MM.1S (cell line): ENCODE measurements at regions not wholly inside any gene's neighbourhood (a gene's known extent, or its start where the extent isn't known, plus 50 kb on each side); places are given as distances from the start of the nearest gene placed in this dataset.

Experiments
- DNase-seq: peaks from one replicate; pipeline ENCODE4 v3.0.0-alpha.2; 2015
- H2AFZ ChIP-seq: fragments of 300-600 bp; sonication (generic); 2 replicates; pipeline ENCODE4 v1.6.0; 2016; ENCODE audit warnings: antibody characterized with exemption, low read length
- H3F3A ChIP-seq: fragments of 300-600 bp; sonication (generic); 2 replicates; pipeline ENCODE4 v1.6.1; 2016; ENCODE audit warnings: mild to moderate bottlenecking, antibody characterized with exemption, low read length, moderate library complexity, mixed read lengths; ENCODE audit not compliant: insufficient read depth
- H3K27ac ChIP-seq: fragments of 300-600 bp; sonication (generic); 2 replicates; pipeline ENCODE4 v1.5.1; 2016; ENCODE audit warnings: mild to moderate bottlenecking, low read length
- H3K27me3 ChIP-seq: fragments of 300-600 bp; sonication (generic); replicated peaks from 2 replicates; pipeline ENCODE4 v1.6.0; 2016; ENCODE audit warnings: low read length; ENCODE audit not compliant: insufficient read depth
- H3K36me3 ChIP-seq: fragments of 300-600 bp; sonication (generic); replicated peaks from 2 replicates; pipeline ENCODE4 v1.6.1; 2016; ENCODE audit warnings: mild to moderate bottlenecking, low read length, mixed read lengths; ENCODE audit not compliant: insufficient read depth
- H3K4me1 ChIP-seq: fragments of 300-600 bp; sonication (generic); 2 replicates; pipeline ENCODE4 v1.6.1; 2016; ENCODE audit warnings: low read length, mixed read lengths
- H3K4me2 ChIP-seq: fragments of 300-600 bp; sonication (generic); 2 replicates; pipeline ENCODE4 v1.6.0; 2016; ENCODE audit warnings: low read depth, low read length
- H3K4me3 ChIP-seq: fragments of 300-600 bp; sonication (generic); 2 replicates; pipeline ENCODE4 v1.5.1; 2016; ENCODE audit warnings: low read length, mixed read lengths
- H3K79me2 ChIP-seq: fragments of 300-600 bp; sonication (generic); 2 replicates; pipeline ENCODE4 v1.6.1; 2016; ENCODE audit warnings: mixed run types, low read length, mixed read lengths
- H3K9ac ChIP-seq: fragments of 300-600 bp; sonication (generic); 2 replicates; pipeline ENCODE4 v1.6.1; 2016; ENCODE audit warnings: low read length, mixed read lengths
- H3K9me2 ChIP-seq: fragments of 300-600 bp; sonication (generic); replicated peaks from 2 replicates; pipeline ENCODE4 v1.6.1; 2016; ENCODE audit warnings: mild to moderate bottlenecking, low read length, mixed read lengths; ENCODE audit not compliant: insufficient read depth
- H3K9me3 ChIP-seq: fragments of 300-600 bp; sonication (generic); replicated peaks from 2 replicates; pipeline ENCODE4 v1.6.1; 2016; ENCODE audit warnings: mild to moderate bottlenecking, low read length, mixed read lengths; ENCODE audit not compliant: insufficient read depth
- H4K20me1 ChIP-seq: fragments of 300-600 bp; sonication (generic); 2 replicates; pipeline ENCODE4 v1.6.1; 2016; ENCODE audit warnings: mild to moderate bottlenecking, low read length, moderate library complexity, mixed read lengths; ENCODE audit not compliant: insufficient read depth
- CTCF ChIP-seq: fragments of 300-600 bp; sonication (generic); IDR thresholded peaks from 2 replicates; pipeline ENCODE4 v1.5.1; 2016; ENCODE audit warnings: antibody characterized with exemption, low read length, mixed read lengths
- EZH2 ChIP-seq: fragments of 300-600 bp; sonication (generic); optimal IDR thresholded peaks from 2 replicates; pipeline ENCODE3; 2017; ENCODE audit warnings: low read depth, mild to moderate bottlenecking, antibody characterized with exemption, low read length, mixed read lengths
- EZH2phosphoT487 ChIP-seq: fragments of 300-600 bp; sonication (generic); IDR thresholded peaks from 2 replicates; pipeline ENCODE4 v1.6.1; 2018; ENCODE audit warnings: antibody characterized with exemption, low read length

GRCh38 chr10:78894089-78894840, 174.5 kb upstream of the ZMIZ1 start:
- H3K4me2 ChIP-seq, result no peak overlapping the region
- no peak overlapping the region for H3K9ac ChIP-seq
- H4K20me1 ChIP-seq, result no peaks in the 10 kb centered on the region
- no peaks in the 10 kb centered on the region for H3K9me2 ChIP-seq
- H3K4me1 ChIP-seq, result no peaks in the 10 kb centered on the region
- H3K4me3 ChIP-seq, result no peak overlapping the region
- no peaks in the 10 kb centered on the region for H3K36me3 ChIP-seq
- DNase-seq, result no peak
- no peak for TF ChIP-seq CTCF
- no peak for TF ChIP-seq EZH2phosphoT487
- TF ChIP-seq EZH2, result no peak
- H3K9me3 ChIP-seq, result no peaks in the 10 kb centered on the region
- H3F3A ChIP-seq, result no peaks in the 10 kb centered on the region
- no peaks in the 10 kb centered on the region for H3K27me3 ChIP-seq
- no peak overlapping the region for H2AFZ ChIP-seq
- no peaks in the 10 kb centered on the region for H3K79me2 ChIP-seq
- H3K27ac ChIP-seq, result no peak overlapping the region

- Histone ChIP-seq H3F3A (no peaks in the 10 kb centered on the region), H3K4me3 (no peak overlapping the region), H2AFZ (no peak overlapping the region), H3K4me2 (no peak overlapping the region), H4K20me1 (no peaks in the 10 kb centered on the region), H3K27me3 (no peaks in the 10 kb centered on the region), H3K4me1 (no peaks in the 10 kb centered on the region), H3K9ac (no peak overlapping the region), H3K27ac (no peak overlapping the region), H3K36me3 (no peaks in the 10 kb centered on the region), H3K79me2 (no peaks in the 10 kb centered on the region), H3K9me2 (no peaks in the 10 kb centered on the region), H3K9me3 (no peaks in the 10 kb centered on the region)
- no peak for TF ChIP-seq CTCF
- no peak for TF ChIP-seq EZH2phosphoT487
- TF ChIP-seq EZH2, result no peak
- no peak for DNase-seq
Observed at GRCh38 chr10:78894841-78895195, 173.9 kb upstream of the ZMIZ1 start.

GRCh38 chr10:78895469-78895868, 173.3 kb upstream of the ZMIZ1 start:
- Histone ChIP-seq H3K27me3 (no peaks in the 10 kb centered on the region), H3K4me2 (no peak overlapping the region), H2AFZ (no peak overlapping the region), H3K36me3 (no peaks in the 10 kb centered on the region), H3K79me2 (no peaks in the 10 kb centered on the region), H3K9ac (no peak overlapping the region), H3K4me1 (no peaks in the 10 kb centered on the region), H3K27ac (no peak overlapping the region), H4K20me1 (no peaks in the 10 kb centered on the region), H3F3A (no peaks in the 10 kb centered on the region), H3K9me3 (no peaks in the 10 kb centered on the region), H3K9me2 (no peaks in the 10 kb centered on the region), H3K4me3 (no peak overlapping the region)
- no peak for TF ChIP-seq EZH2phosphoT487
- TF ChIP-seq EZH2, result no peak
- TF ChIP-seq CTCF, result no peak
- no peak for DNase-seq
